GM21737 (cell line): ENCODE measurements at regions not wholly inside any gene's neighbourhood (a gene's known extent, or its start where the extent isn't known, plus 50 kb on each side); places are given as distances from the start of the nearest gene placed in this dataset.
A peak's percentile ranks its signal among the peaks of the same experiment; 100 is the strongest.

Experiments used
- ATAC-seq: cut with Tn5 transposase; IDR thresholded peaks from one replicate; pipeline ENCODE4 v1.9.1; 2021; ENCODE audit warnings: mild to moderate bottlenecking, moderate library complexity; ENCODE audit not compliant: unreplicated experiment

- ATAC-seq = no peak
Observed at GRCh38 chr6:3997177-3997770, 81.7 kb downstream of the FAM217A start.

- ATAC-seq = no peak
Observed at GRCh38 chr6:3999800-4000661, 78.9 kb downstream of the FAM217A start.

- ATAC-seq = no peak
Observed at GRCh38 chr6:4004249-4004648, 74.7 kb downstream of the FAM217A start.

GRCh38 chr6:4008324-4009047 lies 70.5 kb downstream of the FAM217A start:
- ATAC-seq = no peak

- no peak for ATAC-seq
Observed at GRCh38 chr6:4009486-4009885, 69.5 kb downstream of the FAM217A start.

GRCh38 chr6:4010048-4010447 lies 68.9 kb downstream of the FAM217A start:
- ATAC-seq = no peak

- no peak for ATAC-seq
Observed at GRCh38 chr6:4010689-4011090, 68.2 kb downstream of the FAM217A start.

- no peak for ATAC-seq
Observed at GRCh38 chr6:4012826-4013225, 66.1 kb downstream of the FAM217A start.

- ATAC-seq = no peak
Observed at GRCh38 chr6:4017058-4017739, 61.7 kb downstream of the FAM217A start.

GRCh38 chr6:4017834-4018170 lies 61.1 kb downstream of the FAM217A start:
- ATAC-seq = no peak

- peak; percentile 67 for ATAC-seq
Observed at GRCh38 chr6:4018171-4018923, 60.6 kb downstream of the FAM217A start.
